K562 (cell line): ENCODE measurements at regions not wholly inside any gene's neighbourhood (a gene's known extent, or its start where the extent isn't known, plus 50 kb on each side); places are given as distances from the start of the nearest gene placed in this dataset.

Experiments
- ATF3 ChIP-seq, 2 experiments: fragments of 450-650 bp in 1 of 2; sonication (generic) in 1 of 2; formaldehyde crosslinking in 1 of 2; IDR thresholded peaks in 1 of 2; conservative IDR thresholded peaks in 1 of 2; 2 replicates each; pipeline versions ENCODE4 v1.6.1 to v1.8.1; 2016 to 2023; ENCODE audit warnings: mild to moderate bottlenecking in 2 of 2, moderate library complexity in 2 of 2, inconsistent platforms in 1 of 2, missing genetic modification reagents in 1 of 2
- ATF6 ChIP-seq: sonication (generic); formaldehyde crosslinking; IDR thresholded peaks from 2 replicates; pipeline ENCODE4 v1.4.0; 2020; ENCODE audit warnings: mild to moderate bottlenecking, missing genetic modification reagents
- GABPA ChIP-seq: fragments of 200-800 bp; sonication (Bioruptor generic); conservative IDR thresholded peaks from 2 replicates; pipeline ENCODE4 v1.6.1; 2016; ENCODE audit warnings: low read depth, missing genetic modification characterization, missing compliant biosample characterization
- HDAC6 ChIP-seq: IDR thresholded peaks from 2 replicates; pipeline ENCODE4 v1.6.1; 2012; ENCODE audit warnings: low read depth, mild to moderate bottlenecking, control low read depth, inconsistent platforms, low read length, moderate library complexity
- MAZ ChIP-seq, 2 experiments: fragments of 450-650 bp in 1 of 2; sonication (generic) in 1 of 2; formaldehyde crosslinking; IDR thresholded peaks in 1 of 2; conservative IDR thresholded peaks in 1 of 2; 2 replicates each; pipeline versions ENCODE4 v1.4.0 to v1.5.0; 2020; ENCODE audit warnings: mild to moderate bottlenecking in 1 of 2, missing genetic modification reagents in 1 of 2
- PBX2 ChIP-seq, 2 experiments: IDR thresholded peaks in 1 of 2; conservative IDR thresholded peaks in 1 of 2; 2 replicates each; pipeline ENCODE4 v1.6.1; 2016; ENCODE audit warnings: low read depth in 2 of 2, mild to moderate bottlenecking in 1 of 2, missing compliant biosample characterization in 1 of 2, missing genetic modification characterization in 1 of 2, moderate library complexity in 1 of 2
- PKNOX1 ChIP-seq: fragments of 450-650 bp; IDR thresholded peaks from 2 replicates; pipeline ENCODE4 v1.6.1; 2016
- POLR2AphosphoS5 ChIP-seq: IDR thresholded peaks from 2 replicates; pipeline ENCODE4 v1.6.1; 2011; ENCODE audit warnings: mild to moderate bottlenecking, low read depth, low read length, moderate library complexity; ENCODE audit not compliant: control insufficient read depth, insufficient read depth
- SRSF7 ChIP-seq: fragments of 200-400 bp; formaldehyde crosslinking; optimal IDR thresholded peaks from 2 replicates; pipeline ENCODE3; 2017; ENCODE audit warnings: mild to moderate bottlenecking, low read depth, low read length
- TRIM25 ChIP-seq: fragments of 450-650 bp; IDR thresholded peaks from 2 replicates; pipeline ENCODE4 v1.7.0; 2016; ENCODE audit warnings: borderline replicate concordance
- ZNF175 ChIP-seq: fragments of 200-800 bp; sonication (Bioruptor generic); IDR thresholded peaks from 2 replicates; pipeline ENCODE4 v1.6.1; 2016; ENCODE audit warnings: low read depth, mild to moderate bottlenecking, missing genetic modification characterization, missing compliant biosample characterization
- ZNF445 ChIP-seq: fragments of 250-450 bp; sonication (Bioruptor Pico); IDR thresholded peaks from 2 replicates; pipeline ENCODE4 v1.4.0; 2020; ENCODE audit warnings: low read depth, mild to moderate bottlenecking, moderate library complexity
- ZNF589 ChIP-seq: fragments of 200-800 bp; sonication (Bioruptor generic); IDR thresholded peaks from 2 replicates; pipeline ENCODE4 v1.6.1; 2016; ENCODE audit warnings: low read depth, missing genetic modification characterization, missing compliant biosample characterization

- TF ChIP-seq GABPA (tag) (no peak), PBX2 (CRISPR knock-in tag; IDR thresholded peaks at IDR 0.05; ENCODE audit: low read depth) (no peak), PBX2 (tag; conservative IDR thresholded peaks at IDR 0.05; ENCODE audit: low read depth) (0 out of 2 replicates have a peak, but pooled peaks have one; percentile 21), POLR2AphosphoS5 (no peak), ZNF175 (CRISPR knock-in tag) (no peak), ATF6 (no peak), HDAC6 (no peak), ZNF589 (CRISPR knock-in tag) (no peak), SRSF7 (no peak), PKNOX1 (no peak), MAZ (CRISPR knock-in tag; conservative IDR thresholded peaks at IDR 0.05 in 1 of 2, IDR thresholded peaks at IDR 0.05 in 1 of 2) (no peak), ATF3 (IDR thresholded peaks at IDR 0.05) (no peak), ATF3 (CRISPR knock-in tag; conservative IDR thresholded peaks at IDR 0.05) (no peak), TRIM25 (no peak), ZNF445 (CRISPR knock-in tag) (no peak)
Observed at GRCh38 chr5:115377468-115378217, 81.2 kb upstream of the CCDC112 start (continued).
